Osteoblast (primary cell): ENCODE measurements at regions not wholly inside any gene's neighbourhood (a gene's known extent, or its start where the extent isn't known, plus 50 kb on each side); places are given as distances from the start of the nearest gene placed in this dataset.
"Not testable (repeated sequence)": the region's sequence is repeated elsewhere in the genome, so short reads cannot be mapped to it uniquely, and the experiment has no call there.

Source experiments
- DNase-seq: peaks from one replicate; pipeline ENCODE4 v3.0.0; 2011; ENCODE audit warnings: low spot score, mixed read lengths; ENCODE audit not compliant: insufficient read length; ENCODE audit errors: missing footprints
- H2AFZ ChIP-seq: 2 replicates; pipeline ENCODE4 v1.6.0; 2011; ENCODE audit warnings: mild to moderate bottlenecking, low read length
- H3K27ac ChIP-seq: 2 replicates; pipeline ENCODE4 v1.5.1; 2011; ENCODE audit warnings: mild to moderate bottlenecking, low read depth, low read length, moderate library complexity
- H3K27me3 ChIP-seq: 2 replicates; pipeline ENCODE4 v1.6.0; 2012; ENCODE audit warnings: mild to moderate bottlenecking, control low read depth, inconsistent platforms, low read length, moderate library complexity; ENCODE audit not compliant: insufficient read depth
- H3K36me3 ChIP-seq: 2 replicates; pipeline ENCODE4 v1.5.1; 2011; ENCODE audit warnings: mild to moderate bottlenecking, low read length, control low read depth, moderate library complexity; ENCODE audit not compliant: insufficient read depth
- H3K4me1 ChIP-seq: 2 replicates; pipeline ENCODE4 v1.5.1; 2011; ENCODE audit warnings: mild to moderate bottlenecking, low read length, control low read depth, moderate library complexity; ENCODE audit not compliant: insufficient read depth
- H3K4me2 ChIP-seq: 2 replicates; pipeline ENCODE4 v1.6.0; 2011; ENCODE audit warnings: mild to moderate bottlenecking, low read length; ENCODE audit not compliant: insufficient read depth
- H3K4me3 ChIP-seq: fragments of 200-600 bp; sonication (generic); 3 replicates; pipeline ENCODE4 v1.5.1; 2012; ENCODE audit warnings: mild to moderate bottlenecking, low read length, inconsistent platforms; ENCODE audit not compliant: insufficient read depth
- H3K79me2 ChIP-seq: 2 replicates; pipeline ENCODE4 v1.6.0; 2012; ENCODE audit warnings: mild to moderate bottlenecking, low read length, control low read depth, inconsistent platforms; ENCODE audit not compliant: insufficient read depth
- H3K9me3 ChIP-seq: 2 replicates; pipeline ENCODE4 v1.5.1; 2011; ENCODE audit warnings: low read depth, low read length, control low read depth
- H4K20me1 ChIP-seq: 2 replicates; pipeline ENCODE4 v1.6.0; 2012; ENCODE audit warnings: mild to moderate bottlenecking, low read length, control low read depth; ENCODE audit not compliant: insufficient read depth
- CTCF ChIP-seq: IDR thresholded peaks from 2 replicates; pipeline ENCODE4 v1.5.1; 2011; ENCODE audit warnings: mild to moderate bottlenecking, low read depth, low read length, moderate library complexity; ENCODE audit errors: extremely low read depth

GRCh38 chr12:100083308-100083707 lies 59.4 kb downstream of the BLTP3B start:
- no peak for DNase-seq
- Histone ChIP-seq H3K4me2 (no peak overlapping the region), H3K4me1 (no peaks in the 10 kb centered on the region), H3K79me2 (no peaks in the 10 kb centered on the region), H3K36me3 (peaks cover 44% of the 10 kb centered on the region), H3K27me3 (no peaks in the 10 kb centered on the region), H3K27ac (no peak overlapping the region), H3K9me3 (no peaks in the 10 kb centered on the region), H4K20me1 (no peaks in the 10 kb centered on the region), H3K4me3 (no peak overlapping the region), H2AFZ (no peak overlapping the region)
- no peak for TF ChIP-seq CTCF

- H3K4me3 ChIP-seq, H2AFZ ChIP-seq, H3K27me3 ChIP-seq, H4K20me1 ChIP-seq, H3K79me2 ChIP-seq, H3K4me1 ChIP-seq, H3K4me2 ChIP-seq, H3K27ac ChIP-seq, DNase-seq, H3K9me3 ChIP-seq: not testable (repeated sequence)
- peaks cover 36% of the 10 kb centered on the region for H3K36me3 ChIP-seq
These were observed 63.9 kb downstream of the BLTP3B start for GRCh38 chr12:100078777-100079176.

GRCh38 chr12:100077367-100077766 lies 65.3 kb downstream of the BLTP3B start:
- Histone ChIP-seq H3K4me1 (no peaks in the 10 kb centered on the region), H3K4me3 (no peak overlapping the region), H4K20me1 (no peaks in the 10 kb centered on the region), H3K79me2 (peaks cover 2% of the 10 kb centered on the region), H3K4me2 (no peak overlapping the region), H3K27ac (no peak overlapping the region), H3K9me3 (no peaks in the 10 kb centered on the region), H3K27me3 (no peaks in the 10 kb centered on the region), H3K36me3 (peaks cover 26% of the 10 kb centered on the region), H2AFZ (no peak overlapping the region)
- TF ChIP-seq CTCF = peak; percentile 41
- no peak for DNase-seq

GRCh38 chr12:100075598-100075997 lies 67.1 kb downstream of the BLTP3B start:
- TF ChIP-seq CTCF = no peak
- no peak for DNase-seq

GRCh38 chr12:100069795-100070194 lies 72.9 kb downstream of the BLTP3B start:
- DNase-seq = no peak
- Histone ChIP-seq H4K20me1 (no peaks in the 10 kb centered on the region), H3K4me2 (no peak overlapping the region), H2AFZ (no peak overlapping the region), H3K36me3 (peaks cover 12% of the 10 kb centered on the region), H3K4me1 (no peaks in the 10 kb centered on the region), H3K79me2 (peaks cover 4% of the 10 kb centered on the region), H3K4me3 (no peak overlapping the region), H3K9me3 (no peaks in the 10 kb centered on the region), H3K27me3 (no peaks in the 10 kb centered on the region), H3K27ac (no peak overlapping the region)
- no peak for TF ChIP-seq CTCF

More at GRCh38 chr12:100075598-100075997, 67.1 kb downstream of the BLTP3B start:
- Histone ChIP-seq H3K4me2 (no peak overlapping the region), H3K9me3 (no peaks in the 10 kb centered on the region), H3K27ac (no peak overlapping the region), H4K20me1 (no peaks in the 10 kb centered on the region), H2AFZ (no peak overlapping the region), H3K79me2 (peaks cover 2% of the 10 kb centered on the region), H3K27me3 (no peaks in the 10 kb centered on the region), H3K4me3 (no peak overlapping the region), H3K36me3 (peaks cover 13% of the 10 kb centered on the region), H3K4me1 (no peaks in the 10 kb centered on the region)
